ENCODE measurements at regions not wholly inside any gene's neighbourhood (a gene's known extent, or its start where the extent isn't known, plus 50 kb on each side); places are given as distances from the start of the nearest gene placed in this dataset.

GRCh38 chr4:4608214-4608537 lies 66.3 kb upstream of the STX18 start:
- TF ChIP-seq EZH2 (IDR thresholded peaks at IDR 0.05) (no peak), POLR2A (IDR thresholded peaks at IDR 0.05; ENCODE audit: borderline replicate concordance, extremely low read depth, insufficient read depth, insufficient read length) (no peak), MAX (IDR thresholded peaks at IDR 0.05) (no peak), CTCF (IDR thresholded peaks at IDR 0.05 in 2 of 3, conservative IDR thresholded peaks at IDR 0.05 in 1 of 3; ENCODE audit: borderline replicate concordance in 1 of 3, insufficient read depth in 1 of 3, low read depth in 2 of 3, low read length in 2 of 3) (no peak)
